Peyer's patch (tissue), 4 donors: ENCODE measurements at regions not wholly inside any gene's neighbourhood (a gene's known extent, or its start where the extent isn't known, plus 50 kb on each side); places are given as distances from the start of the nearest gene placed in this dataset.

ENCODE experiments used
- DNase-seq, 3 donors: peaks; one replicate each; pipeline ENCODE4 v3.0.0-alpha.2; 2017 to 2019
- H3K27ac ChIP-seq, 4 donors: fragments of 200-600 bp; sonication (generic); one replicate each; pipeline ENCODE4 v1.5.1; 2016 to 2019
- H3K27me3 ChIP-seq, 2 donors: fragments of 200-600 bp; sonication (generic); one replicate each; pipeline ENCODE4 v1.5.1; 2019
- H3K36me3 ChIP-seq, 3 donors: fragments of 200-600 bp; sonication (generic); one replicate each; pipeline ENCODE4 v1.5.1; 2016 to 2019
- H3K4me1 ChIP-seq, 4 donors: fragments of 200-600 bp; sonication (generic); one replicate each; pipeline ENCODE4 v1.5.1; 2016 to 2019
- H3K4me3 ChIP-seq, 4 donors: fragments of 200-600 bp; sonication (generic); 1 replicate in 3 of 4; 2 replicates in 1 of 4; pipeline ENCODE4 v1.5.1; 2016 to 2019; ENCODE audit warnings: mild to moderate bottlenecking in 1 of 4
- H3K9me3 ChIP-seq, 4 donors: fragments of 200-600 bp; sonication (generic); one replicate each; pipeline ENCODE4 v1.5.1; 2016 to 2019; ENCODE audit warnings: mild to moderate bottlenecking in 1 of 4
- POLR2A ChIP-seq, 2 donors: fragments of 450-650 bp; IDR thresholded peaks; one replicate each; pipeline ENCODE4 v1.5.1; 2017; ENCODE audit warnings: antibody characterized with exemption in 2 of 2, mild to moderate bottlenecking in 2 of 2, moderate library complexity in 2 of 2
- TF ChIP-seq, protein P1 (sequence below), 6 experiments: fragments of 450-650 bp in 4 of 6; fragments of 200-600 bp in 2 of 6; sonication (generic) in 1 of 6; IDR thresholded peaks; one replicate each; pipeline ENCODE4 v1.5.1; 2017 to 2019; ENCODE audit warnings: antibody characterized with exemption in 6 of 6, mild to moderate bottlenecking in 3 of 6, moderate library complexity in 1 of 6

DNA sequence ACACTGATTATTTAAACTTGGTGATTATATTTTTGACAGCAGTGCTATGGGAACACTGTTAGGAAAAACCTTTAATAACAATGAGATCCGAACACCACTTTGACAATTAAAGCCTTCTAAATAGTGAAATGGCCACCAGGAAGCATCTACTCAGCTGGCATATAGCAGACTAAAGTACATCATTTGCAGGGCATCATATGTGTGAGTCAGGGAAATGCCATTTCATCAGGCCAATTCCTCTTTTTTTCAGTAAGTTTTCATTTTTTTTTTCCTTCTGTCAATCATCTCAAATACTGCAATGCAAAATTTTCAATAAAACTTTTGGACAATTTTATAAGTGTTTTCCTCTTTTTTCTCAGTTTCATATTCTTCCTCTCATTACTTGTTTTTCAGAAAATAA lies 521.4 kb upstream of the SEMA3D start:
- no peaks in the 10 kb centered on the region for H3K27me3 ChIP-seq
- no peaks in the 10 kb centered on the region for H3K9me3 ChIP-seq
- no peaks in the 10 kb centered on the region for H3K4me1 ChIP-seq
- TF ChIP-seq, protein P1, sequence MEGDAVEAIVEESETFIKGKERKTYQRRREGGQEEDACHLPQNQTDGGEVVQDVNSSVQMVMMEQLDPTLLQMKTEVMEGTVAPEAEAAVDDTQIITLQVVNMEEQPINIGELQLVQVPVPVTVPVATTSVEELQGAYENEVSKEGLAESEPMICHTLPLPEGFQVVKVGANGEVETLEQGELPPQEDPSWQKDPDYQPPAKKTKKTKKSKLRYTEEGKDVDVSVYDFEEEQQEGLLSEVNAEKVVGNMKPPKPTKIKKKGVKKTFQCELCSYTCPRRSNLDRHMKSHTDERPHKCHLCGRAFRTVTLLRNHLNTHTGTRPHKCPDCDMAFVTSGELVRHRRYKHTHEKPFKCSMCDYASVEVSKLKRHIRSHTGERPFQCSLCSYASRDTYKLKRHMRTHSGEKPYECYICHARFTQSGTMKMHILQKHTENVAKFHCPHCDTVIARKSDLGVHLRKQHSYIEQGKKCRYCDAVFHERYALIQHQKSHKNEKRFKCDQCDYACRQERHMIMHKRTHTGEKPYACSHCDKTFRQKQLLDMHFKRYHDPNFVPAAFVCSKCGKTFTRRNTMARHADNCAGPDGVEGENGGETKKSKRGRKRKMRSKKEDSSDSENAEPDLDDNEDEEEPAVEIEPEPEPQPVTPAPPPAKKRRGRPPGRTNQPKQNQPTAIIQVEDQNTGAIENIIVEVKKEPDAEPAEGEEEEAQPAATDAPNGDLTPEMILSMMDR (IDR thresholded peaks at IDR 0.05) = no peak
- TF ChIP-seq POLR2A (IDR thresholded peaks at IDR 0.05) = no peak
- no peak for DNase-seq
- H3K4me3 ChIP-seq = no peak overlapping the region
- H3K36me3 ChIP-seq = no peaks in the 10 kb centered on the region
- no peak overlapping the region for H3K27ac ChIP-seq

DNA sequence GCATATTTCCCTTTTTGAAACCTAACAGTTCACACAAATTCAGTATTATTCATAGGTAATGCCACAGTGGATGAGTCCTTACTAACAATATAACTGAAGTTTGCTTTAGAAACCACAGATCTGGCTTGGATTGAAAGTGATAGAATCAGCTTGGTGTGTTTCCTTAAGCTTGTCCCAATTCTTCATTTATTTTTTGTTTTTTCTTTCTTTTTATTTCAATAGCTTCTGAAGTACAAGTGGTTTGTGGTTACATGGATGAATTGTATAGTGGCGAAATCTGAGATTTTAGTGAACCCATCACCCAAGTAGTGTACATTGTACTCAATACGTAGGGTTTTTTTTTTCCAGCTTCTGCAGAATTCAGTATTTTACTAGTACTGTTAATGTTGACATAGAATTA lies 518.2 kb upstream of the SEMA3D start:
- Histone ChIP-seq H3K36me3 (no peaks in the 10 kb centered on the region), H3K27ac (no peak overlapping the region), H3K4me3 (no peak overlapping the region), H3K27me3 (no peaks in the 10 kb centered on the region), H3K9me3 (no peaks in the 10 kb centered on the region), H3K4me1 (no peaks in the 10 kb centered on the region)
- DNase-seq = no peak
- TF ChIP-seq, protein P1 (IDR thresholded peaks at IDR 0.05) = no peak
- TF ChIP-seq POLR2A (IDR thresholded peaks at IDR 0.05) = no peak

DNA sequence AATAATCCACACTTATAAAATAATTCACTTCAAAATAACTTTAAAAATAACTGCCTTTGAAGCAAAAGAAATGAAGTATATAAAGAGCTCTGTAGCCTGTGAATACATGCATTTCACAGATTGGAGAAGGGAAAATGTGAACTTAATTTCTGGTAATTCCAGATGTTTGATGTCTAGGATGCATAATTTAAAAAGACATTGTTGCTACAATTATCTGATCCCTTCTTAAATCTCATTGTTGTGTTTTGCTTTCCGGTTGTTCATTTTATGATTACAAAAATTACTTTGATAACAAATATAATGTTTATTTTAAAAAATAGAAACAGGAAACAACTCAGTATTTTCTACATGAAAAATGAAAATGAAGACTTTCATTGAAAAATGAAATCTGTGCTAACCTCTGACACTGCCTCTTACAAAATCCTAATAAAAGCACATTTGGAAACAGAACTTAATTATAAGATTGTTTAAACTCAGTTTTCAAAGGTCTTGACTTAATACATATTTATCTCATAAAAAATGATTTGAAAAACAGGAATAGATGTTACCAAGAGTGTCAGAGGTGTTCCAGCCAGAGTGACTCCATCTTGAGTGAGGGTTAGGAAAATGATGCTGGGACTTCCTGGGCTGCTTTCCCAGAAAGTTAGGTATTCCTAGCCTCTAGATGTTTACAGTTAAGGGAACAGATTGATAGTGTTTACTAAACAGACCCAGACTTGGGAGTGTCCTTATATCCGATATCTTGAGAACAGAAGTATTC lies 516.6 kb upstream of the SEMA3D start:
- Histone ChIP-seq H3K36me3 (no peaks in the 10 kb centered on the region), H3K27me3 (no peaks in the 10 kb centered on the region), H3K27ac (no peak overlapping the region), H3K9me3 (no peaks in the 10 kb centered on the region), H3K4me1 (no peaks in the 10 kb centered on the region), H3K4me3 (no peak overlapping the region)
- no peak for DNase-seq
- TF ChIP-seq POLR2A (IDR thresholded peaks at IDR 0.05) = no peak
- TF ChIP-seq, protein P1 (IDR thresholded peaks at IDR 0.05) = no peak

DNA sequence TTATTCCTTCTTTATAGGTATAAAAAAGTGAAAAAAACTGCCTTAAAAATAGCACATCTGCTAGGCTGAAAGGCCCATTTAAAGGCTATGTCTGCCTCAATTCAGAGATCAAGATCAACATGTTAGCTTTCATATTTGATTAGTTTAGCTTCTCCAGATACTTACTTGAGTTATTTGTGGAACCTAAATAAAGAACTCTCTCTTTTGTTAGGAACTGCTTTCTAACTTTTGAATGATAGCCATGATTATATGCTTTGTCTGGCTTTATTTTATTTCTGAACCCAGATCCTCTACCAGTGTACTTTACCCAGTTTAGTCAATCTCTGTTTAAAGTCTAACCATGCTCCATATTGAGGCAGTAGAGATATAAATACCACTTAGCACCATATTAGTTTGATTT lies 515.5 kb upstream of the SEMA3D start:
- Histone ChIP-seq H3K4me3 (no peak overlapping the region), H3K9me3 (no peaks in the 10 kb centered on the region), H3K4me1 (no peaks in the 10 kb centered on the region), H3K27ac (no peak overlapping the region), H3K27me3 (no peaks in the 10 kb centered on the region), H3K36me3 (no peaks in the 10 kb centered on the region)
- TF ChIP-seq, protein P1 (IDR thresholded peaks at IDR 0.05) = no peak
- no peak for TF ChIP-seq POLR2A (IDR thresholded peaks at IDR 0.05)
- no peak for DNase-seq

DNA sequence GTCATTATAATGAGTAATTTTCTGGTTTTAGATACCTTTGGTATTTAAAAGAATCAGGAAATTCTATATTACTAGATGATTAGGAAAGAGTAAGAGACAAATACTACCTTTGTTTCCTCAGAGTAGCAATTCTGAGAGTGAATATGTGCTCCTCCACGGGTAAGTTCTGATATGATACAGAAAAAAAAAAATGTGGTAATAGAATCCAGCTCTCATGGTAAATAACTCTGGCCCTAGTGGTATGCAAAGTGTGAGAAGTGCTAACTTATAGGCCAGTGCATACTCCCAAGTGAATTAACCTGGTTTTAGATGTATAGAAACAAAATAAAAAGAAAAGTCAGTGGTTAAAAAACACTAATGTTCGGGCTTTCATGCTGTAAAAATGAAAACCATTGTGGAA lies 512.6 kb upstream of the SEMA3D start:
- Histone ChIP-seq H3K36me3 (no peaks in the 10 kb centered on the region), H3K27me3 (no peaks in the 10 kb centered on the region), H3K27ac (no peak overlapping the region), H3K4me3 (no peak overlapping the region), H3K9me3 (no peaks in the 10 kb centered on the region), H3K4me1 (no peaks in the 10 kb centered on the region)
- TF ChIP-seq, protein P1 (IDR thresholded peaks at IDR 0.05) = no peak
- no peak for TF ChIP-seq POLR2A (IDR thresholded peaks at IDR 0.05)
- no peak for DNase-seq
